NCI-H2171 (cell line): ENCODE measurements at regions not wholly inside any gene's neighbourhood (a gene's known extent, or its start where the extent isn't known, plus 50 kb on each side); places are given as distances from the start of the nearest gene placed in this dataset.
"Not testable (repeated sequence)": the region's sequence is repeated elsewhere in the genome, so short reads cannot be mapped to it uniquely, and the experiment has no call there.

Experiments used
- DNase-seq: peaks from one replicate; lab custom pipeline; 2025; lab: John Stamatoyannopoulos, UW

DNA sequence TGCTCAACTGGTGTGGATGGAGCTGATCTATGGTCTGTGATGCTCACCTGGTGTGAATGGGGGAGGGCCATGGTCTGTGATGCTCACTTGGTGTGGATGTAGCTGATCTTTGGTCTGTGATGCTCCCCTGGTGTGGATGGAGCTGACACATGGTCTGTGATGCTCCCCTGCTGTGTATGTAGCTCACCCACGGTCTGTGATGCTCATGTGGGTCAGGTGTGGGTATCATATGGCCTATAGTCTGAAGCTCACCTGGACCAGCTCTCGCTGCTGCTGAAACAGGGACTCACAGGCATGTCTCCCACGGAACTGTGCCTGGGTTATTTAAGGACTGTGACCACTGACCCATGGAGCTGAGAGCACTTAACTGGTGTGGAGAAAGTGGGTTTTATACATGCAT, 109.7 kb downstream of the CRLF2 start:
- no peak for DNase-seq

DNA sequence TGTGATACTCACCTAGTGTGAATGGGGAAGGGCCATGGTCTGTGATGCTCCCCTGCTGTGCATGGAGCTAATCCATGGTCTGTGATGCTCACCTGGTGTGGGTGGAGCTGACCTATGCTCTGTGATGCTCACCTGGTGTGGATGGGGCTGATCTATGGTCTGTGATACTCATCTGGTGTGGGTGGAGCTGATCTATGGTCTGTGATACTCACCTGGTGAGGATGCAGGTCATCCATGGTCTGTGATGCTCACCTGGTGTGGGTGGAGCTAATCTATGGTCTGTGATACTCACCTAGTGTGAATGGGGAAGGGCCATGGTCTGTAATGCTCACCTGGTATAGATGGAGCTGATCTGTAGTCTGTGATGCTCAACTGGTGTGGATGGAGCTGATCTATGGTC, 110.2 kb downstream of the CRLF2 start:
- not testable (repeated sequence) for DNase-seq

DNA sequence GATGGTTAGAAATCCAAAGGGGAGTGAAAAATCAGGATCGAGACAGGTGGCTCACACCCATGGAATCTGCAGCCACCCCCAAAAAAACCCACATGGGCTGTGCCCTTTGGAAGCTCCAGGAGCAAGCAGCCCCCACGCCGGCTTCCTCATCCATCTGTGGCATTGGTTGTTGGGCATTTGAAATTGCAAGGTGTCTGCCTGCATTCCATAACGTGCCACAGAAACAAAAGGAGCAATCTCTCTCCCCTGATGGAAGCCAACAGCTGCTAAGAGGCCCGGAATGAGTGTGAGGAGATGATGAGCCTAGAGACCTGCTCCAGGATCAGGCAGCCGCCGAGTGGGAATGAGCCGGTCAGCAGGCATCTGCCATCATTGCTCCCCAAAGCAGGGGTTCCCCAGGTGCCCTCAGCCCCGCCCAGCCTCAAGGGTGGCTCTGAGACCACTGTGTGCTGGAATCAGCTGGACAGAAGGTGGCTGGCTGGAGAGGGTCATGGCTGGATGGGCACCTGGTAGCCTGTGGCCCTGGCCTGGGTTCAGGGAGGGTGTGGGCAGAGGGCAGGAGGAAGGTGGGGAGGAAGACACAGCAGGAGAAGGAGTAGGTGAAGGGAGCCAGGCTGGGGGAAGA, 113.2 kb downstream of the CRLF2 start:
- no peak for DNase-seq

- no peak for DNase-seq
Observed at GRCh38 chrX:1097328-1097727, 115.1 kb downstream of the CRLF2 start.

GRCh38 chrX:1094566-1095333, 117.7 kb downstream of the CRLF2 start:
- DNase-seq: no peak

DNA sequence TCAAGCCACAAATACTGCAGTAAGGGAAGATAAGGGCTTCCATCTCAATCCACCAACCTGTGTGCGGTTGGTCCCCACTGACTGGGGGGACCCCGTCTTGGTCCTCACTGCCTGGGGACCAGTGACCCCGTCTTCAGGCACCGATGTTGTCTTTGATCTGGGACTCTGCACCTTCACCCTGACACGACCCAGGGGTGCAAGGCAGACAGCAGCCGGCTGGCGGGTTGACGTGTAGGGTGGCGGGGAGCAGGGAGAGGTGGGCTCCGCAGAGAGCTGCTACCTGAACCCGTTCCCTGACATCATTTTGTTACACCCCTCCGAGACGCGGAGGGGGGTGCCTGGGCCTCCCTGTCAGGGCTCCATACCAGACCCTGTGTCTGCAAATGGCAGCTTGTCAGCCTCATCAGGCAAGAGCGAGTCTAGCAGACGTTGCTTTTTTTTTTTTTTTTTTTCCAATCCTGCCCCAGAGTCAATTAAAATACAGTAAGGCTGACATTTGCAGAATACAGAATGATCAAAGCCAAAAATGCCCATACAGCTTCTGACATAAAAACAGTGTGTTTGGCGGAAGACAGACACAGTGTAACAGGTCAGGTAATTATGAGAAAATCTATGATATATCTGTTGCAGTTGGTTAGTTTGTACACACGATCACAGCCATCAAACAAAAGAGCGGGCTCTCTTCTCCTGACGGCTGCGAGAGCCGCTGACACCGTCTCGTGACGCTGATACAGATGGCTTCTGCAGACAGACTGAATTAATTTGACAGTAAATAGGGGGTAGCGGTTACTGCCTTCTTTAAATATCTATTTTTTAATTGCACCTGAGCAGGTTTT, 118.6 kb downstream of the CRLF2 start:
- no peak for DNase-seq

- DNase-seq: no peak
Observed at GRCh38 chrX:1093121-1093520, 119.3 kb downstream of the CRLF2 start.

DNA sequence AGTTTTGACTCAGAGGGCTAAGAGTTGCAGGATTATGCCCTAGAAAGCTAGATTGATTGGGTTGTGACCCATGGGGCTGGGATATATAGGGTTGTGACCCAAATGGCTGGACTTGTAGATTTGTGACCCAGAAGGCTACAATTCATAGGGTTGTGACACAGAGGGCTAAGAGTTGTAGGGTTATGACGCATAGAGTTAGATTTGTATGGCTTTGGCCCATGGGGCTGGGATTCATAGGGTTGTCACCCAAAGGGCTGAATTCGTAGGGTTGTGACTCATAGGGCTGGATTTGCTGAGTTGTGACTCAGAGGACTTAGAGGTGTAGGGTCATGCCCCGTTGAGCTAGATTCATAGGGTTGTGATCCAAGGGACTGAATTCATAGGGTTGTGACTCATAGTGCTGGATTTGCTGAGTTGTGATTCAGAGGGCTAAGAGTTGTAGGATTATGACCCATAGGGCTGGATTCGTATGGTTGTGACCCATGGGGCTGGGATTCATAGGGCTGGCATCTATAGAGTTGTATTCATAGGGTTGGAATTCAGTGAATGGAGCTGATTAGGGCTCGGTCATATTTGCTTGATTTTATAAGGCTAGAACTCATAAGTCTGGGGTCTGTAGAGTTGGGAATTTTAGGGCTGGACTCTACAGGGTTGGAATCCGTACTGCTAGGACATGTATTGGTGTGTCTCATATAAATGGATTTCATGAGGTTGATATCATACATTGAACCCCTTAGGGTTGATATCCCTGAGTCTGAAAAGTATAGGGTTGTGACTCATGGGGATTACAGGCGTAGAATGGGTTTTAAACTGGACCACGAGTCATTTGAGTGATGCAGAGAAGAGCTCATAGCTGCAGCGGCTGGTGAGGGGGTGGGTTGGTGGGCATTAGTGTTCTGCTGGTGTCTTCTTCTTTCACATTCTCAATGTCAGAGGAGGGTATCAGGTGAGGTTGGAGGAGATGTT, 125.7 kb downstream of the CRLF2 start:
- no peak for DNase-seq

- DNase-seq: not testable (repeated sequence)
Observed at GRCh38 chrX:1085871-1086270, 126.6 kb downstream of the CRLF2 start.

GRCh38 chrX:1084689-1085088, 127.8 kb downstream of the CRLF2 start:
- DNase-seq: no peak

DNA sequence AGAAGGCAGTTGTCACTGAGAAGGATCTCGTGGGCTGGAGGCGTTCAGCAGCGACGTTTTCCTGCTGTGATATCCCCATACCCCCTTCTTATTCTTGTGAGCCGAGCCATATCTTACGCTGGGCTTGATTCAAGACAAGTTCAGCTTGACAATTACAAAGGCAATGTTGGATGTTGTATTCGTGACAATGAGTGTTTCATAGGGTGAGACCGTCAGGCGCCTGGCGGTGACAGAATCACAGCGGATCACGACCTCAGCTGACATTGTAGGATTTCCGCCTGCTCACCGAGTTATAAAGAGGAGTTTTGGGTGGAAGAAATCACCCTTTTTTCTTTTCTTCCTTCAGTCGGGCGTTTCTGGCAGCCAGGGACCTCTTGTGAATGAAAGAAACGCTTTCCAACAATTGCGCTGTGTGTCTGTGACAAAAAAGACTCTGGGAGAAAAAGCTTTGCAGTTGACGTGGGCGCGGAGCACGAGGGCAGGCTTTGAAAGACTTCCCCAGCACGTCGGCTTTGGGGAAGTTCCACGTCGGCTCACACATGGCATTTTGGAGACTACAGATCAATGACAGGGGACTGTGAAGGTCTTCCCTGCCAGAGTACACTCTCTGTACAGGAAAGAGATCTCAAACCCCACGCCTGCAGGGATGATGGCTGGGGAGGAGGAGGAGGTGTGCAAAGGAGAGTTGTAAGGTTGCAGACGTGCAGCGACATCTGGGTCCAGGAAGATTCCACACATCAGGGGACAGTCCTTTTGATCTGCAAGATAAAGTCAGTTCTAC, 135.4 kb downstream of the CRLF2 start:
- no peak for DNase-seq

- DNase-seq: no peak
Observed at GRCh38 chrX:1075741-1076140, 136.7 kb downstream of the CRLF2 start.

DNA sequence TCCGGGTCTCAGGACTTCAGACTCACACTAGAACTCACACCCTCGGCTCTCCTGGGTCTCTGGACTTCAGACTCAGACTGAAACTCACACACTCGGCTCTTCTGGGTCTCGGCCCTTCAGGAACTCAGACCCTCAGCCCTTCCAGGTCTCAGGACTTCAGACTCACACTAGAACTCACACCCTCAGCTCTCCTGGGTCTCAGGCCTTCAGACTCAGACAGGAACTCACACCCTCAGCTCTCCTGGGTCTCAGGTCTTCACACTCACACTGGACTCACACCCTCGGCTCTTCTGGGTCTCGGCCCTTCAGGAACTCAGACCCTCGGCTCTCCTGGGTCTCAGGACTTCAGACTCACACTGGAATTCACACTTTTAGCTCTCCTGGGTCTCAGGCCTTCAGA, 137.3 kb downstream of the CRLF2 start:
- no peak for DNase-seq

DNA sequence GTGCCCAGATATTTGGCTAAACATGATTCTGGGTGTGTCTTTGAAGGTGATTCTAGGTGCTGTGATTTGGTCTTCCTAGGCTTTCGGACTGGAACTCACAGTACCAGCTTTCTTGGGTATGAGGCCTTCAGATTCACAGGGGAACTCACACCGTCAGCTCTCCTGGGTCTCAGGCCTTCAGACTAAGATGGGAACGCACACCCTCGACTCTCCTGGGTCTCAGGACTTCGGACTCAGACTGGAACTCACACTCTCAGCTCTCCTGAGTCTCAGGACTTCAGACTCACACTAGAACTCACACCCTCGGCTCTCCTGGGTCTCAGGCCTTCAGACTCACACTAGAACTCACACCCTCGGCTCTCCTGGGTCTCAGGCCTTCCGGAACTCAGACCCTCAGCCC, 137.7 kb downstream of the CRLF2 start:
- DNase-seq: no peak

- DNase-seq: no peak
Observed at GRCh38 chrX:1074172-1074571, 138.3 kb downstream of the CRLF2 start.

DNA sequence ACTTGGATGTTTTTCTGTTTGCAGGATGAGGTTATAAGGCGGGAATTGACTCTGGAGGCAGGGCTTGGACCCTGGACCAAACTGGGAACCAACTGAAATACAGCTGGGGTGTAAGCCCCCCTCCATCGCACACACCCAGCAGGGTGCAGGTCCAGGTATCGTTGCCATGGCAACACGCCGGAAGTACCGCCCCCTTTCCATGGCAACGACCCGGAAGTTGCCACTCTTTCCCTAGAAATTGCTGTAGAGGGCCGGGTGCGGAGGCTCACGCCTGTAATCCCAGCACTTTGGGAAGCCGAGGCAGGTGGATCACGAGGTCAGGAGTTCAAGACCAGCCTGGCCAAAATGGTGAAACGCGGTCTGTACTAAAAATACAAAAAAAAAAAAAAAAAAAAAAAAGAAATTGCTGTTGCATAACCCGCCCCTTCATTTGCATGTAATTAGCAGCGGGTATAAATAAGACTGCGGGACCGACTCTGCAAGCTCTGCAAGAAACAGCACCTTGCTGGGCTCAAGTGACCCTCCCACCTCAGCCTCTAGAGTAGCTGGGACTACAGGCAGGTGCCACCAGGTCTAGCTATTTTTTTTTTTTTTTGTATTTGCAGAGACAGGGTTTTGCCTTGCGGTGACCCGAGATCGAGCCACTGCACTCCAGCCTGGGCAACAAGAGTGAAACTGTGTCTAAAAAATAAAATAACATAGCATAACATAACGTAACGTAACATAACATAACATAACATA, 139.6 kb downstream of the CRLF2 start:
- no peak for DNase-seq

- DNase-seq: no peak
Observed at GRCh38 chrX:1071351-1071750, 141.1 kb downstream of the CRLF2 start.

- DNase-seq: no peak
Observed at GRCh38 chrX:1062351-1062750, 150.1 kb downstream of the CRLF2 start.

GRCh38 chrX:1060562-1060960, 151.9 kb downstream of the CRLF2 start:
- DNase-seq: no peak
